Ascending aorta (tissue), 2 donors: ENCODE measurements at regions not wholly inside any gene's neighbourhood (a gene's known extent, or its start where the extent isn't known, plus 50 kb on each side); places are given as distances from the start of the nearest gene placed in this dataset.
A peak's percentile ranks its signal among the peaks of the same experiment; 100 is the strongest.
"Not testable (repeated sequence)": the region's sequence is repeated elsewhere in the genome, so short reads cannot be mapped to it uniquely, and the experiment has no call there.

Source experiments
- DNase-seq, 2 donors: peaks; one replicate each; pipeline ENCODE4 v3.0.0-alpha.2; 2019; ENCODE audit warnings: low spot score in 2 of 2
- H3K27ac ChIP-seq, 2 donors: fragments of 200-600 bp; sonication (generic); one replicate each; pipeline ENCODE4 v1.5.1; 2016 to 2017; ENCODE audit warnings: mild to moderate bottlenecking in 1 of 2
- H3K27me3 ChIP-seq: fragments of 200-600 bp; sonication (generic); one replicate; pipeline ENCODE4 v1.5.1; 2017
- H3K36me3 ChIP-seq, 2 donors: fragments of 200-600 bp; sonication (generic); one replicate each; pipeline ENCODE4 v1.5.1; 2016
- H3K4me1 ChIP-seq, 2 donors: fragments of 200-600 bp; sonication (generic); one replicate each; pipeline ENCODE4 v1.5.1; 2016 to 2017; ENCODE audit warnings: mild to moderate bottlenecking in 1 of 2
- H3K4me3 ChIP-seq, 2 donors: fragments of 200-600 bp; sonication (generic); one replicate each; pipeline ENCODE4 v1.5.1; 2016 to 2017; ENCODE audit warnings: mild to moderate bottlenecking in 1 of 2
- H3K9me3 ChIP-seq, 2 donors: fragments of 200-600 bp; sonication (generic); one replicate each; pipeline ENCODE4 v1.5.1; 2016
- intact Hi-C: fragments of 100-400 bp; cut with DNase I; formaldehyde crosslinking; loops from one replicate; pipeline ENCODE4 v1.15.1; 2023
- TF ChIP-seq, protein P1 (sequence below), 3 experiments: fragments of 200-600 bp in 2 of 3; fragments of 450-650 bp in 1 of 3; sonication (generic) in 2 of 3; IDR thresholded peaks; one replicate each; pipeline ENCODE4 v1.5.1; 2016 to 2019; ENCODE audit warnings: antibody characterized with exemption in 3 of 3, mild to moderate bottlenecking in 1 of 3, moderate library complexity in 1 of 3

- intact Hi-C loops, H3K27me3 ChIP-seq, H3K4me1 ChIP-seq, H3K36me3 ChIP-seq, H3K9me3 ChIP-seq: not testable (repeated sequence)
- TF ChIP-seq, protein P1, sequence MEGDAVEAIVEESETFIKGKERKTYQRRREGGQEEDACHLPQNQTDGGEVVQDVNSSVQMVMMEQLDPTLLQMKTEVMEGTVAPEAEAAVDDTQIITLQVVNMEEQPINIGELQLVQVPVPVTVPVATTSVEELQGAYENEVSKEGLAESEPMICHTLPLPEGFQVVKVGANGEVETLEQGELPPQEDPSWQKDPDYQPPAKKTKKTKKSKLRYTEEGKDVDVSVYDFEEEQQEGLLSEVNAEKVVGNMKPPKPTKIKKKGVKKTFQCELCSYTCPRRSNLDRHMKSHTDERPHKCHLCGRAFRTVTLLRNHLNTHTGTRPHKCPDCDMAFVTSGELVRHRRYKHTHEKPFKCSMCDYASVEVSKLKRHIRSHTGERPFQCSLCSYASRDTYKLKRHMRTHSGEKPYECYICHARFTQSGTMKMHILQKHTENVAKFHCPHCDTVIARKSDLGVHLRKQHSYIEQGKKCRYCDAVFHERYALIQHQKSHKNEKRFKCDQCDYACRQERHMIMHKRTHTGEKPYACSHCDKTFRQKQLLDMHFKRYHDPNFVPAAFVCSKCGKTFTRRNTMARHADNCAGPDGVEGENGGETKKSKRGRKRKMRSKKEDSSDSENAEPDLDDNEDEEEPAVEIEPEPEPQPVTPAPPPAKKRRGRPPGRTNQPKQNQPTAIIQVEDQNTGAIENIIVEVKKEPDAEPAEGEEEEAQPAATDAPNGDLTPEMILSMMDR (IDR thresholded peaks at IDR 0.05) = peak in 1 of 3 experiments; percentile 13
- H3K4me3 ChIP-seq = peak overlapping the region in 1 of 2 donors; percentile 69
- peak overlapping the region in 1 of 2 donors; percentile 88 for H3K27ac ChIP-seq
- peak in 1 of 2 donors; percentile 79 for DNase-seq
These were observed 174.3 kb downstream of the PLS3 start for GRCh38 chrX:115735269-115735668.
